Epithelial cell of esophagus (primary cell): ENCODE measurements at regions not wholly inside any gene's neighbourhood (a gene's known extent, or its start where the extent isn't known, plus 50 kb on each side); places are given as distances from the start of the nearest gene placed in this dataset.

Source experiments
- DNase-seq: peaks from one replicate; pipeline ENCODE4 v3.0.0; 2010; ENCODE audit warnings: low read depth
- H3K4me3 ChIP-seq: 2 replicates; pipeline ENCODE4 v1.5.1; 2011; ENCODE audit warnings: mild to moderate bottlenecking, low read length, control low read depth
- CTCF ChIP-seq: IDR thresholded peaks from 2 replicates; pipeline ENCODE4 v1.5.1; 2011; ENCODE audit warnings: low read depth, mild to moderate bottlenecking, low read length, control low read depth, inconsistent platforms; ENCODE audit not compliant: insufficient read depth; ENCODE audit errors: missing control alignments

GRCh38 chr14:53551862-53552261 lies 398.7 kb upstream of the DDHD1 start:
- no peak for TF ChIP-seq CTCF
- no peak for DNase-seq
- H3K4me3 ChIP-seq = no peak overlapping the region

GRCh38 chr14:53550776-53551175 lies 397.7 kb upstream of the DDHD1 start:
- DNase-seq = no peak
- TF ChIP-seq CTCF = no peak
- no peak overlapping the region for H3K4me3 ChIP-seq

DNA sequence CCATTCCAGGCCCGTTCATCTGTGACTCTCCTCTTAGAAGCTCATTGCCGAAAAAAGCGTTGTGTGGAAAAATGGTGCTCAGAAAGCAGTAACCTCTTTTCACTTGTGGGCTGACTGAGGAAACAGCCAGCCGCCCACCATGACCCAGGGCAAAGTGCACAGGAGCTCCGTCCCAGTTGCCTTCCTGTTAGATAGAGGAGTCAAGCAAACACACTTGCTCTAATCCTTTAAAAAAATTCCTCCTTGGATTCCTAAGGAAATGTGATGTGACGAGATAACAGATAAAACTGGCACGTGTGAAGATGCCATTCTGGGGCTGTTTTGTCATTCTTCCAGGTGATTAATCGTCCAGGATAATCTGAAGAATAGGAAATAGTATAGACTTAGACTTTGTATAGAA lies 396.8 kb upstream of the DDHD1 start:
- no peak for TF ChIP-seq CTCF
- no peak overlapping the region for H3K4me3 ChIP-seq
- no peak for DNase-seq

DNA sequence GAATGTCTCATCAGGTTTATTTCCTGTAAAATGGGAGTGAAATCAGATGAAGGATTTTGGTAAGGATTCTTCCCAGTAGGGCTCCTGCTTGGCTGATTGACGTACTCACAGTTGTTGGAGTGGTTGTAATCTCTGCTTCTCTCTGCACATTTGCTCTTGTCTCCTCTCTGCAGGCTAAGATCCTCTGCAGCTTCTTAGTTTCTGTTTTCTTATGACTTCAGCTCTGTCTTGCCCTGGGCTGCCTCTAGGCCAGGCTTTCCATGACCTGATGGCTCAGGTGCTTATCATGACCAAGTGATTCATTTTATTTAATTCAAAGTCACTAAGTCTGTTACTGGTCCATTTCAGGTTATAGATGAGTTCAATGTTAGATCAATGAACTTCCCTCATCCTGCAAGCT lies 394.5 kb upstream of the DDHD1 start:
- H3K4me3 ChIP-seq = no peak overlapping the region
- TF ChIP-seq CTCF = no peak
- no peak for DNase-seq

DNA sequence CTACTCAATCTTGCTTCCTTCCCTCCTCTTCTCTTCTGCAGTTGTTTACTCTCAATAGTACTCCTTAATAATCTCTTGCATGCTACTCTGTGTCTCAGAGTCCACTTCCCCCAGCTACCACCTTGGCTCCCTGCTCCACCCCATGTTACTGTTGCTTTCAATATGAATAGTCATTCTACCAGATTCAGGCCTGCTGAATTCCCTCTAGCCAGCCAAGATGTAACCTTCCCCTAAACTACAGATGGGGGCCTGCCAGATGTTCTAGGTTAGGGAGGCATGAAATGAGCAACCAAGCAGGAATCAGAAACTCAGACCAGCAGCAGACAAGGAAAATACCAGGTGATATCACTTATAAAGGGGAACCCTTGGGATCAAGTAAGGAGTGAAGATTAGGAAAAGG lies 392.1 kb upstream of the DDHD1 start:
- no peak for TF ChIP-seq CTCF
- H3K4me3 ChIP-seq = no peak overlapping the region
- no peak for DNase-seq

DNA sequence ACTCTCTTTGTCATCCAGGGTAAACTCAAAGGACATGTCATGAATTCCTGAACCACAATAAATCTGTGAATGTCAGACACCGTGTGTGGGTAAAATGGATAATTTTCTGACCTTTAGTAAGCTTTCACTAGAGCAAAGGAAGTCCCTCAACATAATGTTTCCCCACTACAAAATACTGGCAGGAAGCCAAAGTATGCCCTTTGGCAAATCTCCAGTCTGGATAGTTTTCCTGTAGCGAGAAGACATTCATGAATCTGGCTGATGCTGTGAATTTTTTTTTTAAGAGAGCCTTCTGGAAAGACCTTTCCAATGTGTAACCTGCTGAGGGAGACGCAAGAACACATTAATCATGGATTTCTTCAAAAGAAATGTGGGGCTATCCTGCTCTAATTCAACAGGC lies 389.6 kb upstream of the DDHD1 start:
- DNase-seq = peak; percentile 34
- H3K4me3 ChIP-seq = no peak overlapping the region
- no peak for TF ChIP-seq CTCF

DNA sequence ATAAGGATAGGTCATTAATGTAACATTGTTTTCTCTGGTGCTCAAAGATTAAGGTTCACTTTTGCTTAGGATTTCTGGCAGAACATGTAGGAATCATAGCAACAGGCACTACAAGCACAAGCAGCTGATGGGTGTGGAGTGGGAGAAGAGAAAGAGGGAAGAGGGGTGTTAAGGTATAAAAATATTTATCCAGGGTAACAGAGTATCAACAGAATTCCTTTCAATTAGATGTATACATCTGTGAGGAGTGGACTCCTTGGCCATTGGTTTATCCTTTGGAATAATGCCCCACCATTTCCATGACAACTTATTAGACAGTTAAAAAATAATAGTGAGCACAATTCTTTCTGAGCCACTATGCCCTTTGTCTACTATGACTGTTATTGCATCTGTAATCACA lies 388.3 kb upstream of the DDHD1 start:
- no peak overlapping the region for H3K4me3 ChIP-seq
- no peak for DNase-seq
- TF ChIP-seq CTCF = no peak
